Kidney (tissue), 13 donors: ENCODE measurements at regions not wholly inside any gene's neighbourhood (a gene's known extent, or its start where the extent isn't known, plus 50 kb on each side); places are given as distances from the start of the nearest gene placed in this dataset.

Experiments used
- DNase-seq, 5 donors: peaks; one replicate each; pipeline ENCODE4 v3.0.0-alpha.2; 2013 to 2020
- FAIRE-seq: peaks from 2 replicates; lab custom pipeline; 2012; peaks lifted over from hg19 to GRCh38; lab: Jason Lieb, UNC
- H3K27ac ChIP-seq, 2 donors: one replicate each; pipeline ENCODE4 v1.7.0; 2013; ENCODE audit warnings: low read depth in 2 of 2, low read length in 2 of 2, inconsistent platforms in 1 of 2
- H3K27me3 ChIP-seq: one replicate; pipeline ENCODE4 v1.7.1; 2013; ENCODE audit warnings: low read length, inconsistent platforms; ENCODE audit not compliant: control insufficient read depth, insufficient read depth
- H3K36me3 ChIP-seq, 3 donors: one replicate each; pipeline versions ENCODE4 v1.7.0 to v1.7.1; 2013; ENCODE audit warnings: low read length in 3 of 3, control low read depth in 1 of 3, inconsistent platforms in 1 of 3; ENCODE audit not compliant: insufficient read depth in 3 of 3, control insufficient read depth in 2 of 3
- H3K4me1 ChIP-seq, 3 donors: one replicate each; pipeline versions ENCODE4 v1.7.0 to v1.7.1; 2013; ENCODE audit warnings: low read length in 3 of 3, inconsistent platforms in 1 of 3, low read depth in 1 of 3; ENCODE audit not compliant: control insufficient read depth in 2 of 3, insufficient read depth in 2 of 3
- H3K4me3 ChIP-seq, 3 donors: one replicate each; pipeline versions ENCODE4 v1.7.0 to v1.8.1; 2013; ENCODE audit warnings: low read length in 3 of 3, control low read depth in 1 of 3, inconsistent platforms in 1 of 3
- H3K9ac ChIP-seq, 3 donors: one replicate each; pipeline versions ENCODE4 v1.7.0 to v1.7.1; 2013; ENCODE audit warnings: low read length in 3 of 3, control low read depth in 1 of 3, inconsistent platforms in 1 of 3
- H3K9me3 ChIP-seq, 3 donors: one replicate each; pipeline versions ENCODE4 v1.7.0 to v1.7.1; 2013; ENCODE audit warnings: low read length in 3 of 3, control low read depth in 1 of 3, inconsistent platforms in 1 of 3; ENCODE audit not compliant: control insufficient read depth in 2 of 3, insufficient read depth in 1 of 3
- CTCF ChIP-seq: IDR thresholded peaks from 3 replicates; pipeline ENCODE4 v1.5.1; 2012; ENCODE audit warnings: mild to moderate bottlenecking, moderate library complexity, borderline replicate concordance; ENCODE audit not compliant: insufficient read depth; ENCODE audit errors: extremely low read depth
- intact Hi-C: fragments of 100-400 bp; cut with DNase I; formaldehyde crosslinking; loops from one replicate; pipeline ENCODE4 v1.11.1; 2022
- donor health status: control.
- donor health status: control.
- donor health status: control.
- donor health status: control.
- donor health status: control.
- donor health status: DM: yes; HTN: yes; CAD: no.
- donor health status: Normal renal cell carcinoma (clear cell type).

- no peaks in the 10 kb centered on the region for H3K9me3 ChIP-seq
- H3K27me3 ChIP-seq: no peaks in the 10 kb centered on the region
- TF ChIP-seq CTCF: no peak
- H3K36me3 ChIP-seq: no peaks in the 10 kb centered on the region
- DNase-seq (no peak), FAIRE-seq (no peak)
- intact Hi-C loops: no loop called here
- H3K27ac ChIP-seq: no peak overlapping the region
- H3K9ac ChIP-seq: no peak overlapping the region
- no peaks in the 10 kb centered on the region for H3K4me1 ChIP-seq
- no peak overlapping the region for H3K4me3 ChIP-seq
Observed at GRCh38 chr2:144280009-144280408, 239.9 kb downstream of the ZEB2 start.

- Histone ChIP-seq H3K36me3 (no peaks in the 10 kb centered on the region), H3K9me3 (no peaks in the 10 kb centered on the region), H3K27me3 (no peaks in the 10 kb centered on the region), H3K27ac (no peak overlapping the region), H3K4me1 (no peaks in the 10 kb centered on the region), H3K4me3 (no peak overlapping the region), H3K9ac (no peak overlapping the region)
- FAIRE-seq (no peak), DNase-seq (no peak)
- intact Hi-C loops: no loop called here
- no peak for TF ChIP-seq CTCF
Observed at GRCh38 chr2:144279165-144279564, 240.8 kb downstream of the ZEB2 start.

GRCh38 chr2:144277622-144278354 lies 242.1 kb downstream of the ZEB2 start:
- no peaks in the 10 kb centered on the region for H3K9me3 ChIP-seq
- H3K4me1 ChIP-seq: no peaks in the 10 kb centered on the region
- H3K27ac ChIP-seq: no peak overlapping the region
- no peak overlapping the region for H3K4me3 ChIP-seq
- no peaks in the 10 kb centered on the region for H3K36me3 ChIP-seq
- TF ChIP-seq CTCF: no peak
- H3K27me3 ChIP-seq: no peaks in the 10 kb centered on the region
- intact Hi-C loops: no loop called here
- DNase-seq (no peak), FAIRE-seq (no peak)
- no peak overlapping the region for H3K9ac ChIP-seq

- Histone ChIP-seq H3K9ac (no peak overlapping the region), H3K4me3 (no peak overlapping the region), H3K27me3 (no peaks in the 10 kb centered on the region), H3K27ac (no peak overlapping the region), H3K9me3 (no peaks in the 10 kb centered on the region), H3K4me1 (no peaks in the 10 kb centered on the region), H3K36me3 (no peaks in the 10 kb centered on the region)
- no peak for DNase-seq
- FAIRE-seq: no peak
- intact Hi-C loops: no loop called here
- TF ChIP-seq CTCF: no peak
Observed at GRCh38 chr2:144275340-144275739, 244.6 kb downstream of the ZEB2 start.
